Natural killer cell treated with Interleukin-12 subunit alpha and Interleukin-12 subunit beta and Interleukin-15 and Interleukin-18, amount 100 ng/mL, for 72 hours (primary cell): ENCODE measurements at regions not wholly inside any gene's neighbourhood (a gene's known extent, or its start where the extent isn't known, plus 50 kb on each side); places are given as distances from the start of the nearest gene placed in this dataset.
A peak's percentile ranks its signal among the peaks of the same experiment; 100 is the strongest.

ENCODE experiments used
- ATAC-seq, 2 donors: fragments of 150-1000 bp; cut with Tn5 transposase in 1 of 2; sonication (Bioruptor Pico), chemical (Tn5 transposase) in 1 of 2; 2 replicates each; pipeline ENCODE4 v1.10.0; 2021
- DNase-seq: peaks from one replicate; pipeline ENCODE4 v3.0.0; 2022; ENCODE audit warnings: low spot score
- H3K27ac Mint-ChIP-seq, 2 donors: 1 replicate in 1 of 2; 2 replicates in 1 of 2; pipeline ENCODE4 v1.8.0; 2022; ENCODE audit warnings: mixed read lengths in 2 of 2, mild to moderate bottlenecking in 1 of 2, moderate library complexity in 1 of 2
- H3K27me3 Mint-ChIP-seq, 2 donors: 1 replicate in 1 of 2; 2 replicates in 1 of 2; pipeline ENCODE4 v1.8.0; 2022; ENCODE audit warnings: mixed read lengths in 2 of 2
- H3K36me3 Mint-ChIP-seq: one replicate; pipeline ENCODE4 v1.8.0; 2022; ENCODE audit warnings: mixed read lengths
- H3K4me1 Mint-ChIP-seq, 2 donors: 1 replicate in 1 of 2; 2 replicates in 1 of 2; pipeline ENCODE4 v1.8.0; 2022; ENCODE audit warnings: low read depth in 2 of 2, mixed read lengths in 2 of 2, mild to moderate bottlenecking in 1 of 2
- H3K4me3 Mint-ChIP-seq: one replicate; pipeline ENCODE4 v1.8.0; 2022; ENCODE audit warnings: mixed read lengths
- H3K9me3 Mint-ChIP-seq: 2 replicates; pipeline ENCODE4 v1.8.0; 2022; ENCODE audit warnings: mixed read lengths

GRCh38 chr1:59013276-59013927, 229.6 kb upstream of the JUN start:
- DNase-seq (no peak), ATAC-seq (no peak)
- H3K4me1 Mint-ChIP-seq, result peaks cover 17 to 19% of the 10 kb centered on the region in 2 donors
- H3K4me3 Mint-ChIP-seq, result no peak overlapping the region
- peaks cover 0 to 14% of the 10 kb centered on the region in 2 donors for H3K27me3 Mint-ChIP-seq
- H3K27ac Mint-ChIP-seq, result no peak overlapping the region
- H3K9me3 Mint-ChIP-seq, result no peaks in the 10 kb centered on the region
- H3K36me3 Mint-ChIP-seq, result no peaks in the 10 kb centered on the region

- Mint-ChIP-seq H3K4me3 (no peak overlapping the region), H3K9me3 (no peaks in the 10 kb centered on the region), H3K27ac (no peak overlapping the region), H3K4me1 (peaks cover 19 to 21% of the 10 kb centered on the region in 2 donors), H3K27me3 (peaks cover 0 to 14% of the 10 kb centered on the region in 2 donors), H3K36me3 (no peaks in the 10 kb centered on the region)
- ATAC-seq (no peak), DNase-seq (no peak)
These were observed 230.1 kb upstream of the JUN start for GRCh38 chr1:59013928-59014279.

- H3K4me1 Mint-ChIP-seq, result peaks cover 27 to 28% of the 10 kb centered on the region in 2 donors
- no peak overlapping the region for H3K4me3 Mint-ChIP-seq
- DNase-seq (no peak), ATAC-seq (no peak)
- peaks cover 1% of the 10 kb centered on the region for H3K36me3 Mint-ChIP-seq
- no peaks in the 10 kb centered on the region for H3K9me3 Mint-ChIP-seq
- no peak overlapping the region for H3K27ac Mint-ChIP-seq
- H3K27me3 Mint-ChIP-seq, result peaks cover 0 to 14% of the 10 kb centered on the region in 2 donors
These were observed 231.0 kb upstream of the JUN start for GRCh38 chr1:59014827-59015226.

GRCh38 chr1:59015708-59016107, 231.9 kb upstream of the JUN start:
- no peak for ATAC-seq
- Mint-ChIP-seq H3K4me3 (no peak overlapping the region), H3K4me1 (peaks cover 34 to 37% of the 10 kb centered on the region in 2 donors), H3K27me3 (peaks cover 0 to 14% of the 10 kb centered on the region in 2 donors), H3K27ac (peak overlapping the region in 1 of 2 donors; percentile 7), H3K9me3 (no peaks in the 10 kb centered on the region), H3K36me3 (peaks cover 4% of the 10 kb centered on the region)
- no peak for DNase-seq

GRCh38 chr1:59016390-59016789, 232.5 kb upstream of the JUN start:
- no peak for DNase-seq
- Mint-ChIP-seq H3K27ac (peak overlapping the region in 1 of 2 donors; percentile 7), H3K36me3 (peaks cover 4% of the 10 kb centered on the region), H3K4me1 (peaks cover 38 to 40% of the 10 kb centered on the region in 2 donors), H3K27me3 (peaks cover 0 to 14% of the 10 kb centered on the region in 2 donors), H3K9me3 (no peaks in the 10 kb centered on the region), H3K4me3 (no peak overlapping the region)
- ATAC-seq, result no peak

- H3K36me3 Mint-ChIP-seq, result peaks cover 4% of the 10 kb centered on the region
- ATAC-seq, result no peak
- DNase-seq, result no peak
- no peaks in the 10 kb centered on the region for H3K9me3 Mint-ChIP-seq
- peak overlapping the region in 1 of 2 donors; percentile 97 for H3K27ac Mint-ChIP-seq
- no peak overlapping the region for H3K4me3 Mint-ChIP-seq
- H3K4me1 Mint-ChIP-seq, result peaks cover 38 to 40% of the 10 kb centered on the region in 2 donors
- H3K27me3 Mint-ChIP-seq, result peaks cover 0 to 14% of the 10 kb centered on the region in 2 donors
These were observed 233.8 kb upstream of the JUN start for GRCh38 chr1:59017501-59018231.

- Mint-ChIP-seq H3K27me3 (peaks cover 0 to 14% of the 10 kb centered on the region in 2 donors), H3K4me3 (peak overlapping the region; percentile 52), H3K27ac (peak overlapping the region; percentile 81 to 97), H3K4me1 (peaks cover 38 to 44% of the 10 kb centered on the region in 2 donors), H3K9me3 (no peaks in the 10 kb centered on the region), H3K36me3 (peaks cover 4% of the 10 kb centered on the region)
- peak in 1 of 2 donors; percentile 46 for ATAC-seq
- no peak for DNase-seq
These were observed 234.6 kb upstream of the JUN start for GRCh38 chr1:59018446-59018845.

DNA sequence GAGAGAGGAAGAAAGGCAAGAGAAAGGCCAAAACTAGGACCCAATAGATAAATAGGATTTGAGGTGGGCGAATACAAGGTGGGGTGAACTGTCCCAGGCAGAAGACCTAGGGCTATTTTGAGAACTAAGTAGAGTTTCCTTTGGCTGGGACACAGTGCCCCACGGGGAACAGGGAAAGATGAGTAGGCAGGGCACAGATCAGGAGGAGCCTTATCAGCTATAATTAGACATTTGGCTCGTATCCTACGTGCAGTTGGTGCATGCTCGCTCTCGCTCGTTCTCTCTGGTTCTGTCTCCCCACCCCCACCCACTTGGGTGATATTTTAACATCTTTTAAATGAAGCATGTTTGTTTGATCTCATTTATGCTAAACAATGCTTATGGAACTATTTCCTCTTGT, 235.0 kb upstream of the JUN start:
- Mint-ChIP-seq H3K4me1 (peaks cover 38 to 44% of the 10 kb centered on the region in 2 donors), H3K4me3 (peak overlapping the region; percentile 52), H3K27me3 (peaks cover 0 to 14% of the 10 kb centered on the region in 2 donors), H3K9me3 (no peaks in the 10 kb centered on the region), H3K27ac (peak overlapping the region; percentile 81 to 97), H3K36me3 (peaks cover 4% of the 10 kb centered on the region)
- ATAC-seq (no peak), DNase-seq (no peak)

GRCh38 chr1:59020151-59020997, 236.5 kb upstream of the JUN start:
- Mint-ChIP-seq H3K9me3 (no peaks in the 10 kb centered on the region), H3K27ac (peak overlapping the region; percentile 97 to 99), H3K27me3 (peaks cover 0 to 6% of the 10 kb centered on the region in 2 donors), H3K36me3 (peaks cover 4% of the 10 kb centered on the region), H3K4me1 (peaks cover 33 to 39% of the 10 kb centered on the region in 2 donors), H3K4me3 (peak overlapping the region; percentile 90)
- peak; percentile 92 to 95 for ATAC-seq
- peak; percentile 79 for DNase-seq

- Mint-ChIP-seq H3K4me3 (no peak overlapping the region), H3K27ac (peak overlapping the region in 1 of 2 donors; percentile 99), H3K9me3 (no peaks in the 10 kb centered on the region), H3K36me3 (peaks cover 4% of the 10 kb centered on the region), H3K4me1 (peaks cover 36 to 49% of the 10 kb centered on the region in 2 donors), H3K27me3 (peaks cover 0 to 4% of the 10 kb centered on the region in 2 donors)
- ATAC-seq (no peak), DNase-seq (no peak)
These were observed 238.4 kb upstream of the JUN start for GRCh38 chr1:59022199-59022598.

GRCh38 chr1:59022799-59023198, 239.0 kb upstream of the JUN start:
- no peak for ATAC-seq
- Mint-ChIP-seq H3K27me3 (peaks cover 0 to 4% of the 10 kb centered on the region in 2 donors), H3K36me3 (peaks cover 4% of the 10 kb centered on the region), H3K4me1 (peaks cover 35 to 45% of the 10 kb centered on the region in 2 donors), H3K4me3 (no peak overlapping the region), H3K9me3 (no peaks in the 10 kb centered on the region), H3K27ac (no peak overlapping the region)
- DNase-seq, result no peak

GRCh38 chr1:59025201-59025600, 241.4 kb upstream of the JUN start:
- H3K4me3 Mint-ChIP-seq, result no peak overlapping the region
- no peaks in the 10 kb centered on the region for H3K36me3 Mint-ChIP-seq
- no peaks in the 10 kb centered on the region for H3K9me3 Mint-ChIP-seq
- no peak for DNase-seq
- ATAC-seq, result no peak
- H3K27ac Mint-ChIP-seq, result no peak overlapping the region
- peaks cover 14 to 23% of the 10 kb centered on the region in 2 donors for H3K4me1 Mint-ChIP-seq
- peaks cover 0 to 4% of the 10 kb centered on the region in 2 donors for H3K27me3 Mint-ChIP-seq

DNA sequence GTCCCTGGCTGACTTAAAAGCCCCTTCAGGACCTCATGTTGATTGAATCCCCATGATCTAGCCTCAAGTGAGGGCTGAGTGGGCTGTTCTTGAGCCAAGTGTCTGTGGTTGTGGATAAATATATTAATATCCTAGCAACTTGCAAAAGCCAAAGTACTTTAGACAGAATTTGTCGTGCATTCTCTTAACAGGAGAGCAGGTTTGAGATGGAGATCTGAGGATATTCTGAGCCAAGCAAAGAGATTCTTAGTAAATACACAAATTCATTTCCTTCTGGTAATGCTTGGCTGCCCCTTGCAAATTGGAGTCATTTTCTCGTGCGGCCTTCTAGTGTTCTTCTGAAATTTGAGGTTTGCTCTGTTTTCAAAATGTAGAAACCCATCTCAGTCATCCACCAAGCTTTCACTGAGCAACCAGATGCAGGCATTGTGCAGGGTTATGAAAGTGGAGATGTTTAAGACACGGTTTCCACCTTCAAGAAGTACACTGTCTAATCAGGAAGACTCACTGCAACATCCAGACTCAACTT, 242.1 kb upstream of the JUN start:
- no peaks in the 10 kb centered on the region for H3K9me3 Mint-ChIP-seq
- H3K27ac Mint-ChIP-seq, result peak overlapping the region in 1 of 2 donors; percentile 9
- H3K36me3 Mint-ChIP-seq, result no peaks in the 10 kb centered on the region
- ATAC-seq (no peak), DNase-seq (no peak)
- H3K4me3 Mint-ChIP-seq, result no peak overlapping the region
- H3K27me3 Mint-ChIP-seq, result peaks cover 0 to 4% of the 10 kb centered on the region in 2 donors
- H3K4me1 Mint-ChIP-seq, result peaks cover 8 to 15% of the 10 kb centered on the region in 2 donors
